GM19043 (cell line): ENCODE measurements at regions not wholly inside any gene's neighbourhood (a gene's known extent, or its start where the extent isn't known, plus 50 kb on each side); places are given as distances from the start of the nearest gene placed in this dataset.

Experiments used
- ATAC-seq: cut with Tn5 transposase; IDR thresholded peaks from one replicate; pipeline ENCODE4 v1.9.1; 2021; ENCODE audit warnings: low read depth; ENCODE audit not compliant: unreplicated experiment

DNA sequence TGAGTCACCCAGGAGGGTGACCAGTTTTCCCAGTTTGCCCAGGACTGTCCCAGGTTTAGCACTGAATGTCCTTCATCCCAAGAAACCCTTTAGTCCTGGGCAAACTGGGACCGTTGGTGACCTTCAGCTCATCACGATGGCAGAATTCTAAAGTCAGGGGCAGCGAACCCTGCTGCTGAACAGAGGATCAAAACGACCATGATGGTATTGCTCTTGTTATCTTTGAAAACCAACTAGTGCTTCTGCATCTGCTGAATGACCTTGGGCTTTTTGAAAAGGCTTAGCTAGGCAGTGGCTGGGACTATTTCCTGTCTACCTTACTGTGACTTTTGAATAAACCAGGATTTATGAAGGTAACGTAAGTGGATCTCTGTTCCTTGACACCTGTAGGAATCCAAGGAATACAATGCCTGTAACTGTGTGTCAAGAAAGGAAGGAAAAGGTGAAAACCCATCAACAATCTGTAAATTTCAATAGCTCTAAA lies 281.9 kb downstream of the SOX9 start:
- ATAC-seq = no peak

DNA sequence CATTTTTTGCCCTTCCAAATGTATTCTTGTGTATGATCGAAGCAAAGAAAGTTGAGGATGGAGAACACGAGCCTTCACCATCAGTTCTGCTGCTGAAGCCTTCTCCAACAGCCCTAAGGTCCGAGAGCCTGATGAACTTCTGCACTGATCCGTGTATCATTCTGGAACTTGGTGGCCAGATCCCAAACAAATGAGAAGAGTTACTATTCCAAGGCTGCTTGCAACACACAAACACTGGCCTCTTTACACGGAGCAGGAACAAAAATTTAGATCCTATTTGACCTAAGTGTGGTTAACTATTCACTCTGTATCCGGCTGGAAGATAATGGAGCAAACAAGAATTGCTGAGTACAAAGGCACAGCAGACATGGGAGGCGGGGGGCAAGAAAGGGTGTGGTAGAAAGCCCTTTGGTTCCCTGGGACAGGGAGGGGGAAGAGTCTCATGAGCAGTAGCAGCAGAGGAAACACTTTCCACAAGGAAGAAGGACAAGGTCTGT lies 282.9 kb downstream of the SOX9 start:
- no peak for ATAC-seq

- ATAC-seq = no peak
Measured at GRCh38 chr17:72404872-72405271, 284.1 kb downstream of the SOX9 start.

- no peak for ATAC-seq
Measured at GRCh38 chr17:72405662-72406230, 284.9 kb downstream of the SOX9 start.

GRCh38 chr17:72406498-72406897 lies 285.7 kb downstream of the SOX9 start:
- ATAC-seq = no peak

- ATAC-seq = peak; percentile 84
Measured at GRCh38 chr17:72407336-72407909, 286.6 kb downstream of the SOX9 start.

DNA sequence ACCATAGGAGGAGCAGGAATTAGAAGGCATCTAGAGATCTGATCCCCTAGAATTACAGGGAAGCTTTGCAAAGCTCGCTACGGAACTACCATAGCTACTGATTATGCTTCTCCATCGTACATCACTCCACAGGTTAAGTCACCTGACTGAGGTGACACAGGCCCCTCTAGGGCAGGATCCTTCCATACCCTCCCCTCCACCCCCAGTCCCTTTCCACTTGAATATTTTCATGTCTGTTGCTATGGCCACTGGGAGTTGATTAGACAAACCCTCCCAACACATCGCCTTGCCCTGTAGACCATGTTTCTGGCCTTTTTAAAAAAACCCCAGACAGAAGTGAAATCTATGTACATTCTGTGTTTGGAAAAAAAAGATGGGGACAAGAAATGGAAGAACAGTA lies 287.1 kb downstream of the SOX9 start:
- no peak for ATAC-seq

DNA sequence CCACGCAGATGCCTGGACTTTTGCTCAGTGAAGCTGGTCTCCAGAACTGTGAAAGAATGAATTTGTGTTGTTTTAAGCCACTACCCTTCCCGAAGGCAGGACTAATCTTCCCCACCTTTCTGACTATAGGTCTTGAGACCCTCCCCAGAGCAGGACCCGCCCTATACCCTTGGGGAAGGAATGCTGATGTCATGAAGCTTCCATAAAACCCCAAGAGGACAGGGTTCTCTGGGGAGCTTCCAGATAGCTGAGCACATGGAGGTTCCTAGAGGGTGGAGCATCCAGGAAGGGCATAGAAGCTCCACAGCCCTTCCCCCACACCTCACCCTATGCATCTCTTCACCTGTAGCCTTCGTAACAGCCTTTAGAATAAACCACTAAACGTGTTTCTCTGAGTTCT lies 287.8 kb downstream of the SOX9 start:
- no peak for ATAC-seq

- no peak for ATAC-seq
Measured at GRCh38 chr17:72409405-72410002, 288.7 kb downstream of the SOX9 start.

DNA sequence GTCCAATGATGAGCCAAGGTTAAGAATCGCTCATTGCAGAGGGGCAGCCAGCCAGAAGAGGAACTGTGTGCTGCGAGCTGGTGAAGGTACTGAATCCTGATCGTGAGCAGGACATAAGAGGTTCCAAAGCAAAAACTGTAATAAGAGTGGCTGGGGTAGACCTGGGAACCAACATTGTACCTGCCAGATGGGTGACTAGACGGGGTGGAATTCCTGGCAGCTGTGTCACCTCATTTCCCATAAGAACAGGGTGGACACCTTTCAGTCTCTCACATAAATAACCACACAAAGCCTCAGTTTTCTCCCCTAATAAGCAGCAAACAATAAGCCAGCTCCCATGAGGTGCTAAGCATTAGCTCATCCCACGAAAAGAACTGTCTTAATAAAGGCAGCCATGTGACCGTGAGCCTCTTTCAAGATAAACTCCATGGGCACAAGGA lies 290.3 kb downstream of the SOX9 start:
- no peak for ATAC-seq

- ATAC-seq = no peak
Measured at GRCh38 chr17:72412650-72413076, 291.8 kb downstream of the SOX9 start.

DNA sequence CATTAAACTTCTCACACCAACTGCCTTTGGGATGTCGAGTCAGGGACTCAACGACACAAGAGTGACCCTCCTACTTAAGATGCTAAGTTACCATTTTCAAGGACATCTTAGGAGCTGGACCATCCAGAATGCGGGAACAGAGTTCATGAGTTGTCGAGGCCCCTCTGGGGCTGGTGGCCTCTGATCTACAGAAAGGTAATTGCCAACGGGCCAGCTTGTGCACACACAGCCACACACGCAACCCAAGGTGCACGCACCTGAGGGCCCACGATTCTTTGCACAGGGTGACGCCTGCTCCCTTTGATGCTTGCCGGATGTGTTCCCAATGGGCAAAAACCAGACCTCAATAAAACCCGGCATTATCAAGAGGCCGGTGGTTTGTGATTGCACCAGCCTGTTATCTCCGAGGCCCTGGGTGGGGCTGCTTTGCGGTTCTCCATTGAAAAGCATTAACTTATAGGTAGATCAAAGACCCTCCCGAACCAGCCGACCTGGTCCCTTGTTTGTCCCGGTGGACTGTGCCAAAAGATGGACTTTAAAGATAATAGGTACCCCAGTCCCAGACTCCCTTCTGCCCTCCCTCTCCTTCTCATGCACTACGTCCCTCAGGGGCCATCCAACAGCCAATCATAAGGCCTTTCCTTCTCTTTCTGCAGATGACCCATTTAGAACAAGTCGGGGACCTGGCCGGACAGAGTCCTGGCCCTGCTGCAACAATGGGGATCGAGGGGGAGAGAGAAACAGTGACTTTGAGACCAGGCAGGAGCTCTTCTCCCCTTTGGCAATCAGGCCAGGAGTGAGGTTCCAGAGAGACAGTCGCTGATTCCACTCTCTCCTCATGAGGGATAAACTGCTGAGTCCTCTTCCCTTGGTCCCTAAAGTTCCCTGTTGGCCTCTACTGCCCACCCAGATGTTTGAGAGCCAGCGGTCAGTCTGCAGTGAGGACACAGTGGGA lies 292.5 kb downstream of the SOX9 start:
- ATAC-seq = no peak

DNA sequence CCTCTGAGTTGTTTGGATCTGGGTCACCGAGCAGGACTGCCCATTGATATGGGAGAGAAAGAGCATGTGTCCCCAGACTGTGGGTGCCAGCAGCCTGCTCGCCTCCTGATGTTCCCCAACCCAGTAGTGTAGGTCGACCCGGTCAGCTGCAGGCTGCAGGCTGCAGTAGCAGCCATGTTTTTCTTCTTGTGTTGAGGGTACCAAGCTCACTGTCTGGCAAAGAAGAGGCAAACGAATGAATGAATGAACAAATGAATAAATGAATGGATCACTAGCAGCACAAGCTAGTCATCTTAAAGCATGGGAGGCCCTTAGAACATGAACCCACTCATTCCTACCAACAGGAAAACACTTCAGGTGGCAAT lies 293.2 kb downstream of the SOX9 start:
- ATAC-seq = no peak

DNA sequence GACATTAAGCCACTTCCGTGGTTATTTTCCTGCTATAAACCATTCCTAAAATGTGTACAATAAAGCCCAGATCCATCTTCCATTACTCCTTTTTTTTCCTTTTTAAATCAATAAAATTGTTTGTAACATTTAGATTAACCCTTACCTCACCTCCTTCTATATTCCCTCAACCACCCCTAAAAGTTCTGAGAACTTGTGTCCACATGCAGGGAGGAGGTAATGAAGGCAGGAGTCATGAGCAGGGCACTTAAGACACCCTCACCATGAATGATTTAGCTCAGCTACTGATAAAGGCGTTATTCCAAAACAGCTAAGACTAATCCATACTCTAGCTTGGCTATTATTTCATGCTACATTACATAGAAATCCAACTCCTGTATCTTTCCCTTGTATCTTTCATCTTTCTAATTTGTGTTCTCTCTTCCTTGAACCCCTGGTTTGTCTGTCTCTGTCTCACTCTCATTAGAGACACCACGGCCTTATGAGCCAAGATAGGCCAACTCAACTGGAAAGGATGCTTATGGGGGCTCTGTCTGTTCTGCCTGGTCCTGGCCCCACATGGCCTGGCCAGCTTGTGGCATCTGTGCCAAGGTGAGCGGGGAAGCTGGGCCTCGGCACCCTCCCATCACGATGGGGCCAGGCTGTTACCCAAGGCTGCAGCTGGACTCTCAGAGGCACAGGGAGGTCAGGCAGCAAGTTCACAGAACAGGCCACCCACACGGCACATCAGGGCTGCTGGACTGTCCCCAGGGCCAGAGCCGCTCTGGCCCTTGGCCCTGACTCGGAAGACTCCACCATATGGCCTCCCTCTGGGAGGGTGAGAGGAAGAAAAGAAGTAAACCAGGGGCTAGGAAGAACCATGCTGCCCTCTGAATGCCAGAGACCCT lies 294.4 kb downstream of the SOX9 start:
- ATAC-seq = no peak

- ATAC-seq = no peak
Measured at GRCh38 chr17:72416054-72416675, 295.3 kb downstream of the SOX9 start.

DNA sequence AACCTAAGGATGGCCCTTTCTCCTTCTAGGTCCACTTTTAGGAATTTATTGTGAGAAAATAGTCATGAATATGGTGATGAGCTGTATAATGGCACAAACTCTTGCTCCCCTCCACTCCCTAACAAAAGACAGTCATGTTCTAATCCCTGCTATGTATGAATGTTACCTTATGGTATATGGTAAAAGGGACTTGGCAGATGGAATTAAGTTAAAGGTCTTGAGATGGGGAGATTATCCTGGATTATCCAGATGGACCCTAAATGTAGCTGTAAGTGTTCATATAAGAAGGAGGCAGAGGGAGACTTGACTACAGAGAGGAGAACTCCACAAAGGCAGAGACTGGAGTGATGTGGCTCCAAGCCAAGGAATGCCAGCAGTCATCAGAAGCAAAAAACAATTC lies 296.1 kb downstream of the SOX9 start:
- ATAC-seq = no peak

DNA sequence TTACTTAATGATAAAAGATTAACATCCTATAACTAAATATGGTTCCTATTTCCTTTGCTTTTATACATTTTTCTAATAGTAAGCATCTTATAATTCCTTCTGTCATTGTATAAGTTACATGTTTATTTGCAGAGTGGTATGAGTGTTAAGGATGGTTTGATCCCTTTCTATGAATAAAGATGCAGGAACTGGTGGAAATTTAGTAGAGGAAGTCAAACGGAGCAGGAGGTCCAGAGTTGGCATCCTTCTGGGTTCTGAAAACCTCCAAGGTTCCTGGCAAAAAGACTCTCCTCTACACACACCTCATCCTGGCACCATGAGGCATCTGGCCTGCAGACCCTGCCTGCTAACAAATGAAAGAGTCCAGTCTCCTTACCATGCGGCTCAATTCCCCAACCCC lies 296.8 kb downstream of the SOX9 start:
- no peak for ATAC-seq

GRCh38 chr17:72419866-72420774 lies 299.3 kb downstream of the SOX9 start:
- ATAC-seq = peak; percentile 35

DNA sequence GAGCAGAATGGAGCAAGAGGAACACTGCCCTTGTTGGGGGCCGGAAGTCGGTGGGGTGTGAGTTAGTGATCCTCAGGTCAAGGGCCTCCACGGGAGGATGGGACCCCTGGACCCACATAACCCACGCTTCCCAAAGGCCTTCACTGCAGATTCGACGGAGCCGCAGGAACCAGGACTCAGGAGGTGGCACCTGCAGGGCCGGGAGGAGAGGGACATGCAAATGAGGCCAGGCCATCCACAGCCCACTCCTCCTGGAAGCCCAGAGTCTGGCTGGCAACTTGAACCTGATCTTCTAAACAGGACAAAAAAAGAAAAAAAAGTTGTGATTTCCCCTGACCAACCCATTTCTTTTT lies 299.9 kb downstream of the SOX9 start:
- no peak for ATAC-seq
